Tibial nerve (tissue), 4 donors: ENCODE measurements at regions not wholly inside any gene's neighbourhood (a gene's known extent, or its start where the extent isn't known, plus 50 kb on each side); places are given as distances from the start of the nearest gene placed in this dataset.

Experiments used
- DNase-seq, 2 donors: peaks; one replicate each; pipeline ENCODE4 v3.0.0-alpha.2; 2019; ENCODE audit warnings: low spot score in 2 of 2
- H3K27ac ChIP-seq, 4 donors: fragments of 200-600 bp; sonication (generic) in 3 of 4; one replicate each; pipeline ENCODE4 v1.5.1; 2017 to 2019; ENCODE audit warnings: mild to moderate bottlenecking in 1 of 4
- H3K27me3 ChIP-seq, 2 donors: fragments of 200-600 bp; sonication (generic) in 1 of 2; one replicate each; pipeline versions ENCODE4 v1.5.1 to v1.6.0; 2017 to 2019
- H3K36me3 ChIP-seq, 3 donors: fragments of 200-600 bp; sonication (generic); one replicate each; pipeline ENCODE4 v1.5.1; 2018 to 2019
- H3K4me1 ChIP-seq, 4 donors: fragments of 200-600 bp; sonication (generic) in 3 of 4; one replicate each; pipeline ENCODE4 v1.5.1; 2017 to 2019
- H3K4me3 ChIP-seq, 4 donors: fragments of 200-600 bp; sonication (generic) in 3 of 4; one replicate each; pipeline ENCODE4 v1.5.1; 2017 to 2019; ENCODE audit warnings: mild to moderate bottlenecking in 1 of 4, moderate library complexity in 1 of 4
- H3K9me3 ChIP-seq, 4 donors: fragments of 200-600 bp; sonication (generic) in 3 of 4; one replicate each; pipeline ENCODE4 v1.5.1; 2017 to 2019
- CTCF ChIP-seq, 5 experiments: fragments of 200-600 bp in 3 of 5; fragments of 450-650 bp in 2 of 5; sonication (generic) in 3 of 5; IDR thresholded peaks; one replicate each; pipeline ENCODE4 v1.5.1; 2016 to 2019; ENCODE audit warnings: antibody characterized with exemption in 5 of 5, mild to moderate bottlenecking in 3 of 5, moderate library complexity in 2 of 5
- EP300 ChIP-seq, 2 donors: sonication (generic); formaldehyde crosslinking; IDR thresholded peaks; one replicate each; pipeline ENCODE4 v1.6.1; 2017; ENCODE audit warnings: antibody characterized with exemption in 2 of 2, mild to moderate bottlenecking in 1 of 2
- POLR2A ChIP-seq, 2 donors: fragments of 450-650 bp; IDR thresholded peaks; one replicate each; pipeline ENCODE4 v1.6.1; 2017; ENCODE audit warnings: antibody characterized with exemption in 2 of 2, mild to moderate bottlenecking in 2 of 2, moderate library complexity in 2 of 2
- WGBS, 2 donors: methylation state at CpG; one replicate each; pipeline ENCODE4 v1.1.5; 2018; 5-methylcytosine and 5-hydroxymethylcytosine counted together

GRCh38 chr5:74460694-74461093, 179.8 kb downstream of the ENC1 start:
- WGBS, 2 donors: 69 to 73% methylated on average over 3 of the region's 3 CpGs
- no peaks in the 10 kb centered on the region for H3K9me3 ChIP-seq
- H3K27ac ChIP-seq: no peak overlapping the region
- no peaks in the 10 kb centered on the region for H3K27me3 ChIP-seq
- no peaks in the 10 kb centered on the region for H3K36me3 ChIP-seq
- TF ChIP-seq EP300 (IDR thresholded peaks at IDR 0.05) (no peak), POLR2A (IDR thresholded peaks at IDR 0.05) (no peak), CTCF (IDR thresholded peaks at IDR 0.05) (no peak)
- no peak overlapping the region for H3K4me3 ChIP-seq
- no peak for DNase-seq
- no peaks in the 10 kb centered on the region for H3K4me1 ChIP-seq

- Histone ChIP-seq H3K4me3 (no peak overlapping the region), H3K9me3 (no peaks in the 10 kb centered on the region), H3K36me3 (no peaks in the 10 kb centered on the region), H3K4me1 (no peaks in the 10 kb centered on the region), H3K27ac (no peak overlapping the region), H3K27me3 (no peaks in the 10 kb centered on the region)
- no peak for TF ChIP-seq CTCF (IDR thresholded peaks at IDR 0.05)
- no peak for TF ChIP-seq POLR2A (IDR thresholded peaks at IDR 0.05)
- no peak for TF ChIP-seq EP300 (IDR thresholded peaks at IDR 0.05)
- WGBS, 2 donors: 85 to 93% methylated on average over 1 of the region's 1 CpG
- DNase-seq: no peak
These were observed 180.5 kb downstream of the ENC1 start for GRCh38 chr5:74459984-74460383.

GRCh38 chr5:74457876-74458275, 182.7 kb downstream of the ENC1 start:
- no peaks in the 10 kb centered on the region for H3K9me3 ChIP-seq
- H3K36me3 ChIP-seq: no peaks in the 10 kb centered on the region
- no peak for TF ChIP-seq EP300 (IDR thresholded peaks at IDR 0.05)
- no peak for TF ChIP-seq POLR2A (IDR thresholded peaks at IDR 0.05)
- no peak for TF ChIP-seq CTCF (IDR thresholded peaks at IDR 0.05)
- H3K27ac ChIP-seq: no peak overlapping the region
- DNase-seq: no peak
- H3K4me1 ChIP-seq: no peaks in the 10 kb centered on the region
- no peaks in the 10 kb centered on the region for H3K27me3 ChIP-seq
- no peak overlapping the region for H3K4me3 ChIP-seq

GRCh38 chr5:74454263-74455030, 186.1 kb downstream of the ENC1 start:
- H3K27me3 ChIP-seq: no peaks in the 10 kb centered on the region
- DNase-seq: no peak
- 89 to 90% methylated on average over 7 of the region's 7 CpGs for WGBS, 2 donors
- H3K36me3 ChIP-seq: no peaks in the 10 kb centered on the region
- H3K4me3 ChIP-seq: no peak overlapping the region
- H3K27ac ChIP-seq: no peak overlapping the region
- no peaks in the 10 kb centered on the region for H3K9me3 ChIP-seq
- no peak for TF ChIP-seq EP300 (IDR thresholded peaks at IDR 0.05)
- no peak for TF ChIP-seq POLR2A (IDR thresholded peaks at IDR 0.05)
- no peak for TF ChIP-seq CTCF (IDR thresholded peaks at IDR 0.05)
- H3K4me1 ChIP-seq: no peaks in the 10 kb centered on the region

GRCh38 chr5:74452856-74453255, 187.7 kb downstream of the ENC1 start:
- Histone ChIP-seq H3K9me3 (no peaks in the 10 kb centered on the region), H3K36me3 (no peaks in the 10 kb centered on the region), H3K27ac (no peak overlapping the region), H3K4me1 (no peaks in the 10 kb centered on the region), H3K27me3 (no peaks in the 10 kb centered on the region), H3K4me3 (no peak overlapping the region)
- 64 to 76% methylated on average over 5 of the region's 5 CpGs for WGBS, 2 donors
- TF ChIP-seq CTCF (IDR thresholded peaks at IDR 0.05) (no peak), EP300 (IDR thresholded peaks at IDR 0.05) (no peak)
- no peak for DNase-seq
